ENCODE measurements at regions not wholly inside any gene's neighbourhood (a gene's known extent, or its start where the extent isn't known, plus 50 kb on each side); places are given as distances from the start of the nearest gene placed in this dataset.

DNA sequence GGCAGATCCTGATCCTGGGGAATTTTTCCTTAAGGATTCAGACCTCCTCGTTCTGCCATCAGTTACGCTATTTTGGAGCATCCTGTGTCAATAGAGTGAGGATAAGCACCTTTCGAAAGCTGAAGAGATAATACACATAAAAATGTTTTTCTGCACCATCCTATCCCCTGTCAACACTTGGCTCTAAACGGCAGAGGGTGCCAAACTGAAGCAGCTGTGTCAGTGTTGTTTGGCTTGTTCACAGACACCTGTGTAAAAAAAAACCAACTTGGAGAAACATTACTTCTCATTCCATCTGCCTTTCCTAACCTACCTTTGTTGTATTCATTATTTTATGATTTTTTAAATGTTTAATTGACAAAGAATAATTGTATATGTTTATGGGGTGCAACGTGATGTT lies 417.0 kb upstream of the DDI1 start:
- Mint-ChIP-seq H3K36me3 (no peaks in the 10 kb centered on the region), H3K27ac (no peak overlapping the region), H3K9me3 (ENCODE audit: low read depth) (no peaks in the 10 kb centered on the region), H3K4me3 (no peak overlapping the region), H3K4me1 (no peaks in the 10 kb centered on the region), H3K27me3 (peaks cover 5% of the 10 kb centered on the region)
- ATAC-seq (no peak), DNase-seq (no peak)
- CTCF ChIA-PET, result no interaction called here

DNA sequence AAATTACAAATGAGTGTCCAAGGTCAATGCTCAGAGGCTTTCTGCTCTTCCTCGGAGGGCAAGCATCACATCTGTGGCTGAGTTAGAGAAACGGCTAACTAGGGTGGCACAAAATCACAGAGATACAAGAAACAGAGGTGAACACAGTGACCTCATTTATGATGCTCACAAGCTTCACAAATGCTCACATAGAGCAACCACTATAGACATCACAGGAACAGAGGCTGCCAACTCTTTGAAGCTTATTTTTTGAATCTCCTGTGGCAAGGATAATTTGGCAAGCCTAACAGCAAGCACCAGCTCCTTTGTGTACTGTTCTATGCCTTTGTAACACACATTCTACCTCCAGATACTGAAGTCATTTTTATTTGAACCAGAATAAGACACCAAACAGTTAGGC lies 416.5 kb upstream of the DDI1 start:
- H3K9me3 Mint-ChIP-seq (ENCODE audit: low read depth), result no peaks in the 10 kb centered on the region
- CTCF ChIA-PET, result no interaction called here
- no peaks in the 10 kb centered on the region for H3K4me1 Mint-ChIP-seq
- H3K4me3 Mint-ChIP-seq, result no peak overlapping the region
- peaks cover 5% of the 10 kb centered on the region for H3K27me3 Mint-ChIP-seq
- no peaks in the 10 kb centered on the region for H3K36me3 Mint-ChIP-seq
- H3K27ac Mint-ChIP-seq, result no peak overlapping the region
- no peak for ATAC-seq
- no peak for DNase-seq

DNA sequence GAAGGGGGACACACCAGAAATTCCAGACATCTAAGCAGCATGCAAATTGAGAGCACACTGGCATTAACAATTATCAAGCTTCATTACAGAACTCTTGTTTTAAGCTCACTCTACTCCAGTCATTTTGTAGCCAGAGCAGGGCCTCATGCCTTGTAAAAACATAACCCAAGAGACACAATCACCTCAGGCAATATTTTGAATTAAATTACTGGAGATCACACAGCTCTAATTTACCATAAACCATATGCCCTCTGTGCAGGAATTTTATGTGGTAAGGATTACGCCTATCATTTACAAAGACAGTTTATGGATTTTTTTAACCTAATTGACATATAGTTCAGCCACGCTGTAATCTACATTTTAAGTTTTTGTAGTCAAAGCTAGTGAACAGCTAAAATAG lies 414.1 kb upstream of the DDI1 start:
- no peak for DNase-seq
- Mint-ChIP-seq H3K9me3 (ENCODE audit: low read depth) (no peaks in the 10 kb centered on the region), H3K27me3 (no peaks in the 10 kb centered on the region), H3K27ac (no peak overlapping the region), H3K36me3 (no peaks in the 10 kb centered on the region), H3K4me3 (no peak overlapping the region), H3K4me1 (no peaks in the 10 kb centered on the region)
- ATAC-seq, result no peak
- CTCF ChIA-PET, result interaction anchor here (1.2 kb wide), 1 partner anchor 22 kb away, joined by 4 read pairs; no protein-coding TSS in a partner anchor

DNA sequence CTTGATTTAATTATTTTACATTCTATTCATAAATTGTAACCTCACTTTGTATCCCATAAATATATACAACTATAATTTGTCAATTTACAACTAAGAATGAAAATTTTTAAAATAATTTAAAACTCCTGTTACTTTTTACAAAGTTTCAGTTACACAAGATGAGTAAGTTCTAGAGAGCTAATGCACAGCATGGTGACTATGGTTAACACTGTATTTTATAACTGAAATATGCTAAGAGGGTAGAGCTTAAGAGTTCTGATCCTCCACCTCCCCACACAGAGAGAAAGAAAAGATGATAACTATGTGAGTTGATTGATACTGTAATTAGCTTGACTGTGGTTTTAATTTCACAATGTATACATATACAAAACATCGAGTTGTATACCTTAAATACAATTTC lies 412.5 kb upstream of the DDI1 start:
- H3K4me3 Mint-ChIP-seq, result no peak overlapping the region
- CTCF ChIA-PET, result no interaction called here
- H3K27me3 Mint-ChIP-seq, result no peaks in the 10 kb centered on the region
- no peaks in the 10 kb centered on the region for H3K4me1 Mint-ChIP-seq
- no peaks in the 10 kb centered on the region for H3K9me3 Mint-ChIP-seq (ENCODE audit: low read depth)
- ATAC-seq (no peak), DNase-seq (no peak)
- H3K27ac Mint-ChIP-seq, result no peak overlapping the region
- no peaks in the 10 kb centered on the region for H3K36me3 Mint-ChIP-seq

DNA sequence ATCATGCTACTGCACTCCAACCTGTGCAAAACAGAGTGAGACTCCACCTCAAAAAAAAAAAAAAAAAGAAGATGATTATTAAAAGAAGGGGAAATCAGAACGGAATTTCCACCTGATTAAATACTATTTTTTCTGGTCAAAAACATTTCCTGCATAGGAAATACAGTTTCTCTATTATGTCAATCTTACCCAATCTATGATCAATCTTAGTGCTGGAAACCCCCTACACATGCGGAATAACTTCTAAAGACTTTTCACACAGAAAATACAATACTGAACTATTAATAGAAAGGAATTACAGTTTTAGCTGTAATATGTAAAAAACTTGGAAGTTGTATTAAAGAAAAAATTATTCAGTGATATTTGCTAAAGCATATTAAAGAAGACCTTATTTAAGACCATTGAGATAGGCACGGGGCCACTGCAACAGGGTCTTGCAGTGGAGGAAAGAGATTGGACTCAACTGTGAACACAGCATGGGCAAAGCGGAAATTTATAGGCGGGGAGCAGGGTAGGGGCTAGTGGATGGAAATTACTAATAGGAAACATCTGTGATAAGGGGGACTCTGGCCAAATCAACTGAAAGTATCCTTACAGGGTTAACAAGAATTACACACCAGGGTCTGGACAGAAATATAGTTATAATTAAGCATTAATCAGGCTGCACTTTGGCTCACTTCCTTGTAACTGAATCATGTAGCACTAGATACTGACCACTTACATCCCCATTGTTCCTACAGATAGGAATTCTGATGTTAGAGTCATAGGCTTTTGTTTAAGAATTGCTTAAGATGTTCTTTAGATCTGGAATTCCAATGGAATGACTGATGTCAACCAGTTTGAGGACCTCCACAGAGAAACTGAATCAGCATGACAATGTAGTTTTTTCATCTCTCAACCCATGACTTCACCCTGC lies 411.5 kb upstream of the DDI1 start:
- CTCF ChIA-PET, result no interaction called here
- Mint-ChIP-seq H3K4me3 (no peak overlapping the region), H3K9me3 (ENCODE audit: low read depth) (no peaks in the 10 kb centered on the region), H3K27ac (no peak overlapping the region), H3K4me1 (no peaks in the 10 kb centered on the region), H3K27me3 (no peaks in the 10 kb centered on the region), H3K36me3 (no peaks in the 10 kb centered on the region)
- ATAC-seq, result no peak
- DNase-seq, result no peak

DNA sequence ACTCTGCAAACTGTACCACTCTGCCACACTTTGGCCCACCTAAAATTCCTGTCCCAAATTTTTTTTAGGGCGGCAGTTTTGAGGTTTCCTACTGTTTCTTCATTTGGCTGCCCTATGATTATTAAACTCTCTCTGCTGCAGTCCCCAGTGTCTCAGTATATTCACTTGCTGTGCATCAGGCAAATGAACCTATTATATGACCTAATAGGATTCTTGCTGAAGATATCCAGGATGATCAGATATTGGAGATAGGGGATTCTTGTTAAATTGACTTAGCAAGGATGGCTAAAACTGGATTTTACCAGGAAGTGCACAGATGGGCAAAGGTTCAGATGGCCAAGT lies 410.8 kb upstream of the DDI1 start:
- CTCF ChIA-PET, result no interaction called here
- H3K4me3 Mint-ChIP-seq, result no peak overlapping the region
- no peaks in the 10 kb centered on the region for H3K36me3 Mint-ChIP-seq
- no peaks in the 10 kb centered on the region for H3K9me3 Mint-ChIP-seq (ENCODE audit: low read depth)
- no peaks in the 10 kb centered on the region for H3K4me1 Mint-ChIP-seq
- ATAC-seq, result no peak
- DNase-seq, result no peak
- H3K27ac Mint-ChIP-seq, result no peak overlapping the region
- H3K27me3 Mint-ChIP-seq, result no peaks in the 10 kb centered on the region

DNA sequence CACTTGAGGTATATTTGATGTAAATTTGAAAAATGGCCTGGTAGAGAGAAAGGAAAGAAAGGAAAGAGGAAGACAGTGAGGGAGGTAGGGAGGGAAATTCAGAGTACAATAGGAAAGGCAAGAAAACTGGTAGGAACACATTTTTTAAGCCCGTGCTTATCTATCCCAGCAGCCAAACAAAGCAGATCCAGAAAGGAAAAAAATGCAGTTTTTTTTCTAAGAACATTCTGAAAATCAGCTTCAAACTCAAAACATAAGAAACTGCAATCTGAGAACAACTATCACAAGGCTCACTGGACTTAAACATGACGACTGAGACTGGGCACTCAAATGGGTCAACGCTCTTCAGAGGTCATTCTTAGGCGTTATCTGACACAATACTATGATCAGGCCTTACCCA lies 408.3 kb upstream of the DDI1 start:
- CTCF ChIA-PET, result no interaction called here
- Mint-ChIP-seq H3K4me3 (no peak overlapping the region), H3K36me3 (no peaks in the 10 kb centered on the region), H3K27ac (no peak overlapping the region), H3K27me3 (no peaks in the 10 kb centered on the region), H3K4me1 (no peaks in the 10 kb centered on the region), H3K9me3 (ENCODE audit: low read depth) (no peaks in the 10 kb centered on the region)
- ATAC-seq (no peak), DNase-seq (no peak)

DNA sequence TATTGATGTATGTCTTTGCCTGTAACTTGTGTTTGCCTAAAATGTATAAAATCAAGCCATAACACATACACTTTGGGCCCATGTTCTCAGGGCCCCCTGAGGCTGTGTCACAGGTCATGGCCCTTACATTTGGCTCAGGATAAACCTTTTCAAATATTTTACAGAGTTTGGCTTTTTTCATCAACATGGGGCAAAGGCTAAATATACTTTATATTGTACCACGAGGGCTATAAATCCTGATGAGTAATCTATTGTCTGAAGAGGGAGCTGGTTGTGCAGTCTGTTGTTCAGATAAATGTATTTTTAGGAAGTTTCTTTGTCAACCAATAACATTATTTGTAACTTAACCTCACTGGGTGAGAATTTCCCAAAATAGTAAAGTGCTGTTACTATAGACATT lies 404.6 kb upstream of the DDI1 start:
- Mint-ChIP-seq H3K4me1 (no peaks in the 10 kb centered on the region), H3K36me3 (no peaks in the 10 kb centered on the region)
- CTCF ChIA-PET, result no interaction called here

DNA sequence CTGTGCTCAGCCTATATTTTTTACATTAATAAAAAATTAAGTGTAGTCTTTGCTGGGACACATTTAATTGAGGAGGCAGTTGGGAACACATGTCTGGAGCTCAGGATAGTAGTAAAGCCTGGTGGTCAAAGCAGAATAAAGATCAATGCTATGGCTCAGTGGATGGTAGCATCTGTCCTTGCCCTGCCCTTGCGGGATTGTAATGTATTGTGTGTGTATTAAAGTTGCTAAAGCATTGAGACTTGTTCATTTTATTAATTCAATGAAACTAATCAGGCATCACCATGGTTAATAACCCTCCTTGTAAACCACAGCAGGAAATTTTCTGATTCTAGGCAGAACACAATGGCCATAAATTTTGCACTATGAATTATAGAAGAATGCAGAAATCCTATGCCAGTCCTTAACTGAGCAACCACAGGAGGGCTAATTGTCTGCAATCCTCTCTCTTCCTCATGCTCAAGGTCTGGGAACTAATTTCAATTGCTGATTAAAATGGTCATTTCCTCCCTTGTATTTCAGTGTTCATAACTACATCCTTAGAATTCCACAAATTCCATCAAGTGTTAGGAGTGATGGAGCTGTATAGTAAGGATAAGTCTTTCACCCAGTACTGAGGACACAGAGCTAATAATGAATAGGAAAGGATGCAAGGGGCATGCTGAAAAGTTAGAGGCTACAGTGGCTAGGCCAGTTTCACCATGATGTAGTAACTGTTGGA lies 403.2 kb upstream of the DDI1 start:
- no peaks in the 10 kb centered on the region for H3K9me3 Mint-ChIP-seq (ENCODE audit: low read depth)
- no peak overlapping the region for H3K27ac Mint-ChIP-seq
- CTCF ChIA-PET, result no interaction called here
- no peak for DNase-seq
- H3K36me3 Mint-ChIP-seq, result no peaks in the 10 kb centered on the region
- H3K4me3 Mint-ChIP-seq, result no peak overlapping the region
- H3K4me1 Mint-ChIP-seq, result no peaks in the 10 kb centered on the region
- peaks cover 2% of the 10 kb centered on the region for H3K27me3 Mint-ChIP-seq
- no peak for ATAC-seq

More for the DNA sequence above, 404.6 kb upstream of the DDI1 start:
- no peak for ATAC-seq
- DNase-seq, result no peak
- Mint-ChIP-seq H3K4me3 (no peak overlapping the region), H3K9me3 (ENCODE audit: low read depth) (no peaks in the 10 kb centered on the region), H3K27ac (no peak overlapping the region), H3K27me3 (peaks cover 2% of the 10 kb centered on the region)

DNA sequence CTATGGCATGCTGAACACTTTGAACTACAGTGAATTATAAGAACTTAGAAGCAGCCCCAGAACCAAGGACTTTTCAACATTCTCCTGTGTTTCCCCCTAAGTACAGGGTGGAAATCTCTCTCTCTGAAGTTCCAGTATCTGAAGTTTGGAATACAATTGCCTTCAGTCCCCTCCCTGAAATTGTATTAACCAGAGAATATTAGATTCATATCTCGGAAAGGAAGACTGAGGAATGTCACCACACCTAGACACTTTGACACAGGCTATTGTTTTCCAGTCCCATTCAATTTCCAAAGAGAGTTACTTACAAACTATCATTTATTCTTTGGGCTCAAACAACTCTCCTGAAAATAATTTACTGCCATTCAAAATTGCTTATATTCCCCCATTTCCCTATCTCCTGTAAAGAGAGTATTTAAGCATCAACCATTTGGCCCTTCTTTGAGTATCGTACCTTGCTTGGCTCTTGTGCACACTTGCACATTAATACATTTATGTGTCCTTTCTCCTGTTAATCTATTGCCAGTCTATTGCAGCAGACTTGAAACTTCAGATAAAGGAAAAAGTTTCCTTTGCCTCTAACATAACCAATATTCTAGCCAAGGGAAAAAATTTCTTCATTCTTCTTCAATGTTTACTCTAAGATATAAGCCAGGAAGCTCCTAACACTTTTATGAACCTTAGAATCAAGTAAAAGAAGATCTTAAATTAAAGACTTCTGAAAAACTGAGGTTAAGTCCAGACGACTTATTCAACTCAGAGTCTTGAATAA lies 402.4 kb upstream of the DDI1 start:
- H3K27me3 Mint-ChIP-seq, result peaks cover 2% of the 10 kb centered on the region
- CTCF ChIA-PET, result no interaction called here
- DNase-seq (no peak), ATAC-seq (no peak)
- H3K9me3 Mint-ChIP-seq (ENCODE audit: low read depth), result no peaks in the 10 kb centered on the region
- no peak overlapping the region for H3K4me3 Mint-ChIP-seq
- H3K36me3 Mint-ChIP-seq, result no peaks in the 10 kb centered on the region
- H3K27ac Mint-ChIP-seq, result no peak overlapping the region
- H3K4me1 Mint-ChIP-seq, result no peaks in the 10 kb centered on the region

DNA sequence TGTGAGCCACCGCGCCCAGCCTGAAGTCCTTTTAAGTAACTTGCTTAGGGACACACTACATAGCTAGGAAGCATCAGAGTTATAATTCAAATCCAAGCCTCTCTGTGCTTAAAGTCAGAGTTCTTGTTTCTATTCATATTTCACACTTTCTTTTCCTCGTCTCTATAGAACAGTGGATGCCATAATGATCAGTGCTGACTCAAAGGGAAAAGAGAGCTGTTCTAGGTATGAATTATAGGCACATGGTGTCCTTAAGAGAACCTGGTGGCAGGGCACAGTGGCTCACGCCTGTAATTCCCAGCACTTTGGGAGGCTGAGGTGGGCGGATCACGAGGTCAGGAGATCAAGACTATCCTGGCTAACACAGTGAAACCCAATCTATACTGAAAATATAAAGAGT lies 400.2 kb upstream of the DDI1 start:
- CTCF ChIA-PET, result no interaction called here
- ATAC-seq, result no peak
- no peaks in the 10 kb centered on the region for H3K36me3 Mint-ChIP-seq
- no peaks in the 10 kb centered on the region for H3K9me3 Mint-ChIP-seq (ENCODE audit: low read depth)
- no peak overlapping the region for H3K27ac Mint-ChIP-seq
- no peak overlapping the region for H3K4me3 Mint-ChIP-seq
- H3K27me3 Mint-ChIP-seq, result peaks cover 2% of the 10 kb centered on the region
- no peaks in the 10 kb centered on the region for H3K4me1 Mint-ChIP-seq
- no peak for DNase-seq

DNA sequence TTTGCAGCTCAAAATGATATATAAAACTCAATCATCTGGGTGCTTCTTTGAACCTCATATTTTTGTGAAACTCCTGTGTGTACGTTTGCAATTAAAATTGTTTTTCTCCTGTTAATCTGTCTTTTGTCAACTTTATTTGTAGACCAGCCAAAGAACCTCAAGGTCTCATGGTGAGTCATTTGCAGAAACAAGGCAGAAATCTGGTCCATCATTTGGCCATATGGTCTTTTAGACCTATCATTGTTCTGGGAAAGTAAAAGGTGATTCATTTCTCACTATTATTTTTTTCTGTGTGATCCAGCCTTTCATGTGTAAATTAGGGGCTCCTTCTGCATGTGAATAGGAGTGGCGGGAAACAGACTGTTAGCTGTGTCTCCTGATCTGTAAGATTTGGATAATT lies 399.1 kb upstream of the DDI1 start:
- Mint-ChIP-seq H3K27ac (no peak overlapping the region), H3K4me3 (no peak overlapping the region), H3K27me3 (peaks cover 4% of the 10 kb centered on the region), H3K4me1 (no peaks in the 10 kb centered on the region), H3K36me3 (no peaks in the 10 kb centered on the region), H3K9me3 (ENCODE audit: low read depth) (no peaks in the 10 kb centered on the region)
- no peak for ATAC-seq
- CTCF ChIA-PET, result no interaction called here
- no peak for DNase-seq

DNA sequence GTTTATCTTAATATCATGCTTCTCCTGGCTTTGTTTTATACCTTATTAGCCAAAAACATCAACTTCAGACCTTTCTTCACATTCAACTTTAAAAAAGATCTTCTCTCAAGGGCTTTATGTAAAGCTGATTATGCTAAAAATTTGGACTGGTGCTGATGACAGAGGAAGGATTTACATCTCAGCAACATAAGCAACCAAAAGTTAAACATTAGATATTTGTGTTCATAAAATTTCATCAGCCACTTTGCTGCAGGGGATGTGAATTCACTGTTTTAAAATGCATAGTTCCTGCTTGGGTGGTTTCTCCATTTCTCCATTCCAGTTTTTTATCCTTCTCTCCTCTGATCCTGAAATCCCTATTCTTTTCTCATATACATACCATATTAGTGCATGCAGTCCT lies 398.6 kb upstream of the DDI1 start:
- Mint-ChIP-seq H3K9me3 (ENCODE audit: low read depth) (no peaks in the 10 kb centered on the region), H3K4me3 (no peak overlapping the region), H3K27me3 (peaks cover 4% of the 10 kb centered on the region), H3K4me1 (no peaks in the 10 kb centered on the region), H3K27ac (no peak overlapping the region), H3K36me3 (no peaks in the 10 kb centered on the region)
- CTCF ChIA-PET, result no interaction called here
- no peak for DNase-seq
- no peak for ATAC-seq

DNA sequence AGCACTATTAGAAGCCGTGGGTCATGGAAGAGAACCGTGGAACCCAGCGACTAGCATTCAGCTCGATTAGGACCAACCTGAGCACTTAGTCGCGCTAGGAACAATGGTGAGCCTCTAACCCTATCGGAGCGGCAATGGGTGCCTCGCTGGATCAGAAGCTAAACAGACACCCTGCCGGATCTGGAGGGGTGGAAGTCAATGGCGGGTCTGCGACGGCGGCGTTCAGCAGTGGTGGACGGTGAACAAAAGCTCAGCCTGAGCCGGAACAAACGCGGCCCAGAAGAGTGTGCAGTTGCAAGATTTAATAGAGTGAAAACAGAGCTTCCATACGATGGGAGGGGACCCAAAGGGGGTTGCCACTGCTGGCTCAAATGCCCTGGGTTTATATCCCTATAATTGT lies 391.8 kb upstream of the DDI1 start:
- H3K4me3 Mint-ChIP-seq, result no peak overlapping the region
- ATAC-seq (no peak), DNase-seq (no peak)
- no peaks in the 10 kb centered on the region for H3K36me3 Mint-ChIP-seq
- peaks cover 2% of the 10 kb centered on the region for H3K27me3 Mint-ChIP-seq
- CTCF ChIA-PET, result no interaction called here
- no peaks in the 10 kb centered on the region for H3K4me1 Mint-ChIP-seq
- no peaks in the 10 kb centered on the region for H3K9me3 Mint-ChIP-seq (ENCODE audit: low read depth)
- H3K27ac Mint-ChIP-seq, result no peak overlapping the region
